Cardiac muscle cell (in vitro differentiated cells and primary cell): ENCODE measurements at regions not wholly inside any gene's neighbourhood (a gene's known extent, or its start where the extent isn't known, plus 50 kb on each side); places are given as distances from the start of the nearest gene placed in this dataset.

Source experiments
- DNase-seq, 2 donors: peaks; one replicate each; pipeline versions ENCODE4 v3.0.0 to v3.0.0-alpha.2; 2010 to 2017; ENCODE audit warnings: low read depth in 1 of 2, low spot score in 1 of 2
- H3K27ac ChIP-seq: fragments of 200-600 bp; sonication (generic); 2 replicates; pipeline ENCODE4 v1.5.1; 2016
- H3K27me3 ChIP-seq: fragments of 200-600 bp; sonication (generic); 2 replicates; pipeline ENCODE4 v1.6.0; 2016; ENCODE audit warnings: control low read depth
- H3K36me3 ChIP-seq: fragments of 200-600 bp; sonication (generic); 2 replicates; pipeline ENCODE4 v1.5.1; 2016; ENCODE audit warnings: control low read depth
- H3K4me1 ChIP-seq: fragments of 200-600 bp; sonication (generic); 2 replicates; pipeline ENCODE4 v1.8.1; 2017; ENCODE audit warnings: low read depth, mild to moderate bottlenecking, mixed run types
- H3K4me3 ChIP-seq: fragments of 200-600 bp; sonication (generic); 2 replicates; pipeline ENCODE4 v1.5.1; 2016; ENCODE audit warnings: mild to moderate bottlenecking
- H3K9me3 ChIP-seq: fragments of 200-600 bp; sonication (generic); 2 replicates; pipeline ENCODE4 v1.5.1; 2017; ENCODE audit warnings: low read depth, mild to moderate bottlenecking, control low read depth
- CTCF ChIP-seq: IDR thresholded peaks from 2 replicates; pipeline ENCODE4 v1.5.1; 2012; ENCODE audit warnings: low read depth, mild to moderate bottlenecking, low read length

DNA sequence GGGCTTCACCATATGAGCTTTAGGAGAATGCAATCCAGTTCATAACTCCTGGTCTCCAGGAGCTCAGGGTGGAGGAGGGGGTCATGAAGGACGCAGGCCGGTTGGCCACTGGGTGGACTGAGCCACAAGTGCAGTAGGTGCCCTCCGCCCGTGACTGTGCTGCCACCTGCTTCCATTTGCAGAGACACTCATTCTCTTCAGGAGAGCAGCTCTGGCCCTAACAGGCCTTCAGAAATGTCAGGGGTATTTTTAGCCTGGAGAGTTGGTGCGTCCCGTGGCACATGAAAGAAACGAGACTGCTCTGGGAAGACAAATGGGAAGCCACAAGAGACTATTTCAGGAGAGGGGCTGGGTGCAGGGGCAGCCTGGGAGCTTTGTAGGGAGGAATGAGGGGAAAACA lies 74.6 kb upstream of the MYL2 start:
- peak overlapping the region; percentile 94 for H3K27ac ChIP-seq
- DNase-seq = peak in 1 of 2 donors; percentile 71
- TF ChIP-seq CTCF = no peak

DNA sequence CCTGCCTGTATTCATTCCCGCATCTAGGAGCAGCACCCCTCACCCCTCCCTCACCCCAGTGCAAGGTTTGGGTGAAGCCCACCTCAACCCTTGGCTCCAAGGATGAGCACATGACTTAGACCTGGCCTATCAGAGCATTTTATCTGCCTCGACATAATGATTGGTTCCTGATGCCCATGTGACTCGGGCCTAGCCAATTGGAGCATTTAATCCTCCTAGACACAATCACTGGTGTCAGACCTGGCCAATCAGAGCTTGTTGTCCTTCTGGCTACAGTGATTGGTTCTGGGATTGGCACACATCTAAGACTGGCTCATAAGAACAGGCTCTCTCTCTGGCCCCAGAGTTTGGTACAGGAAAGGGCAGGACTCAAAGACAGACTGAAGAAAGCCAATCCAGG lies 73.1 kb upstream of the MYL2 start:
- no peak for TF ChIP-seq CTCF
- Histone ChIP-seq H3K36me3 (no peaks in the 10 kb centered on the region), H3K27me3 (no peaks in the 10 kb centered on the region), H3K4me3 (no peak overlapping the region), H3K27ac (no peak overlapping the region), H3K9me3 (no peaks in the 10 kb centered on the region), H3K4me1 (peaks cover 16% of the 10 kb centered on the region)
- no peak for DNase-seq

More for the DNA sequence above, 74.6 kb upstream of the MYL2 start:
- H3K27me3 ChIP-seq = no peaks in the 10 kb centered on the region
- no peak overlapping the region for H3K4me3 ChIP-seq
- peaks cover 16% of the 10 kb centered on the region for H3K4me1 ChIP-seq
- H3K9me3 ChIP-seq = no peaks in the 10 kb centered on the region
- no peaks in the 10 kb centered on the region for H3K36me3 ChIP-seq

DNA sequence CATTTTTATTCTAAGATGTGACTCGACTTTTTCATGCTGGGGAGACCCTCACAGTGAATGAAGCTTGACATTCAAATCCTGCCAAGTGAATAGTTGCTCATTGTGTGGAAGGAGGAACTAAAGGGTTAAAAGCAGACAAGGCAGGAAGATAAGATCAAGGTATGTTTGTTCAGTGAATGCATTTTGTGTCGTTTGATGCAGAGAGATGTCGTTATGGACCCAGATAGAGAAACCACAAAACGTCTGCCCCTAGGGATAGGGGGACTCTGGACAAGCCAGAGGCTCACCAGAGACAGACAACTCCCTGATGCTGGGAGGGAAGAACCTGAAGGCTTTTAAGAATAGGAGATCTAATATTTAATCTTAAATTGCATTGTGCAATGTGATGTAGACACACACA lies 72.5 kb upstream of the MYL2 start:
- no peak for TF ChIP-seq CTCF
- H3K4me1 ChIP-seq = peaks cover 16% of the 10 kb centered on the region
- H3K9me3 ChIP-seq = no peaks in the 10 kb centered on the region
- no peak overlapping the region for H3K4me3 ChIP-seq
- no peaks in the 10 kb centered on the region for H3K36me3 ChIP-seq
- DNase-seq = no peak
- no peaks in the 10 kb centered on the region for H3K27me3 ChIP-seq
- no peak overlapping the region for H3K27ac ChIP-seq

DNA sequence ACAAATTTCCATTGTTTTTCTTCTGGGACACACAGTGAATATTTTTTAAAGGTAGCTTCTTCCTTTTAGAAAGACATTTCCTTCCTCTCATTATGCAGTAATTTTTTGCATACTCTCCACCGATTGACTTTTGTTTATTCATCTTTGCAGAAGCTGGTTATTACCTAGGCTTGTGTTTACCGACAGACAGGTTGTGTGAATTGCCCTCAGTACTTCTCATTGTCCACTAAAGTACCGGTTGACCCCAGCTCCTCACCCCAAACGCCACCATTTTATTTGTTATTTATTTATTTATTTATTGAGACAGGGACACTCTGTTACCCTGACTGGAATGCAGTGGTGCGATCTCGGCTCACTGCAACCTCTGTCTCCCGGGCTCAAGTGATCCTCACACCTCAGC lies 63.4 kb upstream of the MYL2 start:
- no peak for TF ChIP-seq CTCF
- no peak for DNase-seq
- Histone ChIP-seq H3K4me1 (no peaks in the 10 kb centered on the region), H3K27ac (no peak overlapping the region), H3K27me3 (no peaks in the 10 kb centered on the region), H3K4me3 (no peak overlapping the region), H3K9me3 (no peaks in the 10 kb centered on the region), H3K36me3 (no peaks in the 10 kb centered on the region)

DNA sequence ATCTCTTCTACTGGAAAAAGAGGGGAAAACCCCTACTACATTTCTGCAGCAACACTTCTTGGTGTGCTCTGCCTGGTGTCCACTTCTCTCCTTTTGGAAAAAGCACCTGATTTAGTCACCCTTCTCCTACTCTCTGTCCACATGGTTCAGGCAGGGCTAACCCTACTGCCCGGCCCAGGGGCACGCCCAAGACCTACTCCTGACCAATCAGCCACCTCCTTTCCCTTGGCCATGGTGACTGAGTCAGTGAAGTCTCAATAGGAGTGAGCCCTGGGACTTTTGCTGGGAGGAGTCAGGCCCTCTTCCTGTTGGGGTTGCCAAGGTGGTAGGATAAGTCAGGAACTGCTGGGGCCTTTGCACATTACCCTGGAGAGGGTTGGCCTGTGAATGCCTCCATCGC lies 52.5 kb upstream of the MYL2 start:
- H3K36me3 ChIP-seq = no peaks in the 10 kb centered on the region
- H3K9me3 ChIP-seq = no peaks in the 10 kb centered on the region
- H3K4me3 ChIP-seq = no peak overlapping the region
- no peak overlapping the region for H3K27ac ChIP-seq
- DNase-seq = no peak
- H3K4me1 ChIP-seq = no peaks in the 10 kb centered on the region
- no peaks in the 10 kb centered on the region for H3K27me3 ChIP-seq
- no peak for TF ChIP-seq CTCF

GRCh38 chr12:110971936-110972335 lies 51.6 kb upstream of the MYL2 start:
- no peak overlapping the region for H3K27ac ChIP-seq
- no peak overlapping the region for H3K4me3 ChIP-seq
- no peak for DNase-seq
- H3K27me3 ChIP-seq = no peaks in the 10 kb centered on the region
- H3K4me1 ChIP-seq = no peaks in the 10 kb centered on the region
- no peaks in the 10 kb centered on the region for H3K9me3 ChIP-seq
- no peaks in the 10 kb centered on the region for H3K36me3 ChIP-seq
- TF ChIP-seq CTCF = no peak
